ENCODE measurements at regions not wholly inside any gene's neighbourhood (a gene's known extent, or its start where the extent isn't known, plus 50 kb on each side); places are given as distances from the start of the nearest gene placed in this dataset.

- no peak for TF ChIP-seq EZH2phosphoT487 (IDR thresholded peaks at IDR 0.05; ENCODE audit: borderline replicate concordance)
- TF ChIP-seq, protein P1, sequence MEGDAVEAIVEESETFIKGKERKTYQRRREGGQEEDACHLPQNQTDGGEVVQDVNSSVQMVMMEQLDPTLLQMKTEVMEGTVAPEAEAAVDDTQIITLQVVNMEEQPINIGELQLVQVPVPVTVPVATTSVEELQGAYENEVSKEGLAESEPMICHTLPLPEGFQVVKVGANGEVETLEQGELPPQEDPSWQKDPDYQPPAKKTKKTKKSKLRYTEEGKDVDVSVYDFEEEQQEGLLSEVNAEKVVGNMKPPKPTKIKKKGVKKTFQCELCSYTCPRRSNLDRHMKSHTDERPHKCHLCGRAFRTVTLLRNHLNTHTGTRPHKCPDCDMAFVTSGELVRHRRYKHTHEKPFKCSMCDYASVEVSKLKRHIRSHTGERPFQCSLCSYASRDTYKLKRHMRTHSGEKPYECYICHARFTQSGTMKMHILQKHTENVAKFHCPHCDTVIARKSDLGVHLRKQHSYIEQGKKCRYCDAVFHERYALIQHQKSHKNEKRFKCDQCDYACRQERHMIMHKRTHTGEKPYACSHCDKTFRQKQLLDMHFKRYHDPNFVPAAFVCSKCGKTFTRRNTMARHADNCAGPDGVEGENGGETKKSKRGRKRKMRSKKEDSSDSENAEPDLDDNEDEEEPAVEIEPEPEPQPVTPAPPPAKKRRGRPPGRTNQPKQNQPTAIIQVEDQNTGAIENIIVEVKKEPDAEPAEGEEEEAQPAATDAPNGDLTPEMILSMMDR (conservative IDR thresholded peaks at IDR 0.05; ENCODE audit: low read length), result no peak
- no peak overlapping the region for H3K9ac ChIP-seq (ENCODE audit: low read depth, low read length, poor library complexity, severe bottlenecking)
- H3K9me3 ChIP-seq (ENCODE audit: insufficient read depth, low read depth, low read length), result no peaks in the 10 kb centered on the region
- H3K4me3 ChIP-seq (ENCODE audit: low read length, poor library complexity, severe bottlenecking), result no peak overlapping the region
- H3K27me3 ChIP-seq (ENCODE audit: insufficient read depth, low read length, poor library complexity, severe bottlenecking), result no peaks in the 10 kb centered on the region
- no peaks in the 10 kb centered on the region for H4K20me1 ChIP-seq (ENCODE audit: insufficient read depth, low read length, poor library complexity, severe bottlenecking)
- H3F3A ChIP-seq (ENCODE audit: low read depth), result no peaks in the 10 kb centered on the region
- no peaks in the 10 kb centered on the region for H3K9me2 ChIP-seq (replicated peaks; ENCODE audit: low read depth, low read length)
- H2AFZ ChIP-seq (ENCODE audit: low read length), result no peak overlapping the region
- H3K79me2 ChIP-seq (ENCODE audit: insufficient read depth, low read length), result no peaks in the 10 kb centered on the region
- H3K4me1 ChIP-seq (ENCODE audit: insufficient read depth, low read length, poor library complexity, severe bottlenecking), result no peaks in the 10 kb centered on the region
- H3K36me3 ChIP-seq (ENCODE audit: insufficient read depth, low read length), result no peaks in the 10 kb centered on the region
- no peak overlapping the region for H3K4me2 ChIP-seq (ENCODE audit: low read depth, low read length, poor library complexity, severe bottlenecking)
Observed at GRCh38 chr21:15333951-15334350, 269.2 kb upstream of the NRIP1 start.

- Histone ChIP-seq H4K20me1 (ENCODE audit: insufficient read depth, low read length, poor library complexity, severe bottlenecking) (no peaks in the 10 kb centered on the region), H3K4me2 (ENCODE audit: low read depth, low read length, poor library complexity, severe bottlenecking) (no peak overlapping the region), H3K4me3 (ENCODE audit: low read length, poor library complexity, severe bottlenecking) (no peak overlapping the region), H3F3A (ENCODE audit: low read depth) (no peaks in the 10 kb centered on the region), H2AFZ (ENCODE audit: low read length) (no peak overlapping the region), H3K79me2 (ENCODE audit: insufficient read depth, low read length) (no peaks in the 10 kb centered on the region), H3K9ac (ENCODE audit: low read depth, low read length, poor library complexity, severe bottlenecking) (no peak overlapping the region), H3K4me1 (ENCODE audit: insufficient read depth, low read length, poor library complexity, severe bottlenecking) (peaks cover 4% of the 10 kb centered on the region), H3K36me3 (ENCODE audit: insufficient read depth, low read length) (no peaks in the 10 kb centered on the region), H3K9me3 (ENCODE audit: insufficient read depth, low read depth, low read length) (no peaks in the 10 kb centered on the region), H3K27me3 (ENCODE audit: insufficient read depth, low read length, poor library complexity, severe bottlenecking) (no peaks in the 10 kb centered on the region), H3K9me2 (replicated peaks; ENCODE audit: low read depth, low read length) (no peaks in the 10 kb centered on the region)
- TF ChIP-seq EZH2phosphoT487 (IDR thresholded peaks at IDR 0.05; ENCODE audit: borderline replicate concordance), result no peak
- TF ChIP-seq, protein P1 (conservative IDR thresholded peaks at IDR 0.05; ENCODE audit: low read length), result no peak
Observed at GRCh38 chr21:15343066-15343465, 278.3 kb upstream of the NRIP1 start.

- Histone ChIP-seq H3K4me1 (ENCODE audit: insufficient read depth, low read length, poor library complexity, severe bottlenecking) (peaks cover 44% of the 10 kb centered on the region), H4K20me1 (ENCODE audit: insufficient read depth, low read length, poor library complexity, severe bottlenecking) (no peaks in the 10 kb centered on the region), H3K4me3 (ENCODE audit: low read length, poor library complexity, severe bottlenecking) (no peak overlapping the region), H2AFZ (ENCODE audit: low read length) (peak overlapping the region; percentile 32), H3K36me3 (ENCODE audit: insufficient read depth, low read length) (no peaks in the 10 kb centered on the region), H3K79me2 (ENCODE audit: insufficient read depth, low read length) (no peaks in the 10 kb centered on the region), H3K4me2 (ENCODE audit: low read depth, low read length, poor library complexity, severe bottlenecking) (no peak overlapping the region), H3K9me2 (replicated peaks; ENCODE audit: low read depth, low read length) (no peaks in the 10 kb centered on the region), H3K9me3 (ENCODE audit: insufficient read depth, low read depth, low read length) (no peaks in the 10 kb centered on the region), H3K27me3 (ENCODE audit: insufficient read depth, low read length, poor library complexity, severe bottlenecking) (no peaks in the 10 kb centered on the region), H3K9ac (ENCODE audit: low read depth, low read length, poor library complexity, severe bottlenecking) (no peak overlapping the region), H3F3A (ENCODE audit: low read depth) (0 out of 2 replicates have a peak, but pooled peaks cover 3% of the 10 kb centered on the region)
- TF ChIP-seq EZH2phosphoT487 (IDR thresholded peaks at IDR 0.05; ENCODE audit: borderline replicate concordance), result no peak
- TF ChIP-seq, protein P1 (conservative IDR thresholded peaks at IDR 0.05; ENCODE audit: low read length), result no peak
Observed at GRCh38 chr21:15352009-15352408, 287.2 kb upstream of the NRIP1 start.
